WTC11 (cell line): ENCODE measurements at regions not wholly inside any gene's neighbourhood (a gene's known extent, or its start where the extent isn't known, plus 50 kb on each side); places are given as distances from the start of the nearest gene placed in this dataset.

Experiments used
- ATF2 ChIP-seq: sonication (generic); formaldehyde crosslinking; IDR thresholded peaks from 2 replicates; pipeline ENCODE4 v1.8.1; 2022; ENCODE audit warnings: low read depth, missing genetic modification reagents, borderline replicate concordance
- CDX4 ChIP-seq: fragments of 250-450 bp; sonication (Bioruptor Pico); IDR thresholded peaks from 2 replicates; pipeline ENCODE4 v1.9.0; 2021; ENCODE audit warnings: moderate library complexity, mild to moderate bottlenecking, inconsistent platforms, borderline replicate concordance
- CREM ChIP-seq: sonication (generic); formaldehyde crosslinking; IDR thresholded peaks from 2 replicates; pipeline ENCODE4 v1.8.1; 2022; ENCODE audit warnings: mild to moderate bottlenecking, missing genetic modification reagents, moderate library complexity
- CTCF ChIP-seq: fragments of 200-600 bp; IDR thresholded peaks from 2 replicates; pipeline ENCODE4 v1.8.0; 2022; ENCODE audit warnings: antibody characterized with exemption
- ELF4 ChIP-seq: sonication (generic); formaldehyde crosslinking; IDR thresholded peaks from 2 replicates; pipeline ENCODE4 v1.8.1; 2022; ENCODE audit warnings: low read depth, mild to moderate bottlenecking, moderate library complexity, missing genetic modification reagents
- FOXP4 ChIP-seq: sonication (generic); formaldehyde crosslinking; IDR thresholded peaks from 2 replicates; pipeline ENCODE4 v1.8.0; 2022; ENCODE audit warnings: mild to moderate bottlenecking, missing genetic modification reagents
- MAX ChIP-seq: sonication (generic); formaldehyde crosslinking; IDR thresholded peaks from 2 replicates; pipeline ENCODE4 v1.8.0; 2022; ENCODE audit warnings: mild to moderate bottlenecking, missing genetic modification reagents
- NR3C1 ChIP-seq: sonication (generic); formaldehyde crosslinking; conservative IDR thresholded peaks from 2 replicates; pipeline ENCODE4 v1.8.1; 2023; ENCODE audit warnings: low read depth, mild to moderate bottlenecking, missing genetic modification reagents
- PREB ChIP-seq: sonication (generic); formaldehyde crosslinking; IDR thresholded peaks from 2 replicates; pipeline ENCODE4 v1.8.1; 2022; ENCODE audit warnings: mild to moderate bottlenecking, missing genetic modification reagents, moderate library complexity, borderline replicate concordance
- TEAD4 ChIP-seq: sonication (generic); formaldehyde crosslinking; IDR thresholded peaks from 2 replicates; pipeline ENCODE4 v1.8.0; 2022; ENCODE audit warnings: mild to moderate bottlenecking, missing genetic modification reagents
- TP53 ChIP-seq: sonication (generic); formaldehyde crosslinking; IDR thresholded peaks from 2 replicates; pipeline ENCODE4 v1.8.1; 2023; ENCODE audit warnings: mild to moderate bottlenecking, missing genetic modification reagents
- USF2 ChIP-seq: sonication (generic); formaldehyde crosslinking; IDR thresholded peaks from 2 replicates; pipeline ENCODE4 v1.8.1; 2023; ENCODE audit warnings: mild to moderate bottlenecking, missing genetic modification reagents, moderate library complexity
- ZNF219 ChIP-seq: sonication (generic); formaldehyde crosslinking; IDR thresholded peaks from 2 replicates; pipeline ENCODE4 v1.8.0; 2023; ENCODE audit warnings: missing genetic modification reagents, mild to moderate bottlenecking, borderline replicate concordance
- ZNF423 ChIP-seq: fragments of 250-450 bp; sonication (Bioruptor Pico); IDR thresholded peaks from 2 replicates; pipeline ENCODE4 v2.1.2; 2022; ENCODE audit warnings: mild to moderate bottlenecking, moderate library complexity

GRCh38 chr12:131250951-131251315, 297.2 kb downstream of the ADGRD1 start:
- TF ChIP-seq USF2 (CRISPR knock-in tag) (no peak), CTCF (no peak), CREM (CRISPR knock-in tag) (no peak), CDX4 (CRISPR knock-in tag) (no peak), ATF2 (CRISPR knock-in tag) (no peak), NR3C1 (CRISPR knock-in tag) (no peak), TEAD4 (CRISPR knock-in tag) (no peak), FOXP4 (CRISPR knock-in tag) (no peak), MAX (CRISPR knock-in tag) (no peak), ZNF219 (CRISPR knock-in tag) (no peak), PREB (no peak), TP53 (CRISPR knock-in tag) (no peak), ZNF423 (no peak), ELF4 (CRISPR knock-in tag) (no peak)
